COLO829 (cell line): ENCODE measurements at regions not wholly inside any gene's neighbourhood (a gene's known extent, or its start where the extent isn't known, plus 50 kb on each side); places are given as distances from the start of the nearest gene placed in this dataset.
"Not testable (repeated sequence)": the region's sequence is repeated elsewhere in the genome, so short reads cannot be mapped to it uniquely, and the experiment has no call there.

Experiments
- DNase-seq: peaks from one replicate; pipeline ENCODE4 v3.0.0; 2012; ENCODE audit warnings: low spot score

DNA sequence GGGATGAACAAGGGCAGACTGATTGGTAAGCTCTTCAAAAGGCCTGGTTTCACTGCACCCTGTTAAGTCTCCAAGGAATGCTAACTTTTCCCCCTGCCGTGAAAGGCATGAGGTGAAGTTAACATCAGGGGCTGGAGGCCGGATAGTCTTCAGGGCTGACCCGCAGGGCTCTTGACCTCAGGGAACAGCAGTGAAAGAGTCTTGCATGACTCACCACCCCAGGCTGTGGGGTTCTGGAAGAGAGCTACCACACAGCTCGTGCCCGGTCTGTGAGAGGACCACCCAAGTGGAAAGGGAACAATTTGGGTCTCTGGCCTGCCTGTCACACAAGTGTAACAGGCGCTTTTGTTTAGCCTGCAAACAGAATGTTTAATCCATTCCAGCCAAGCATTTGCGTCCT lies 504.9 kb downstream of the EDEM1 start:
- DNase-seq = no peak

DNA sequence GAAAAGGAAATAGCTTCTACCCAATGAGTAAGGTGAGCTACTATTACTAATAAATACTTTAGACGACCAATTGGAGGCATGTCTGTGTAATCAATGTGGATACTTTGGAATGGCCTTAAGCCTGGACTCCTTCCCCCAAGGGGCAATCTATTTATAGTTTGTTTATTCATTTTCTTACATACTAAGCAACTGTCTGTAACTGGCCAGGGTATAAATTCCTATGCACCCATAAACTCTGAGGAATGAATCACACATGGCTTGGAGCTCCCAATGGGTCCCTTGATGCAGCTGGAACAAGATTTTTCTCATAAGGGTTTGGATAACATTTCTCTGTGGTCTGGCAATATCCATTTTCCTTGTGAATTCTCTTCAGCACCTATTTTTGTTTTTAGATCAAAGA lies 506.8 kb downstream of the EDEM1 start:
- DNase-seq = no peak

DNA sequence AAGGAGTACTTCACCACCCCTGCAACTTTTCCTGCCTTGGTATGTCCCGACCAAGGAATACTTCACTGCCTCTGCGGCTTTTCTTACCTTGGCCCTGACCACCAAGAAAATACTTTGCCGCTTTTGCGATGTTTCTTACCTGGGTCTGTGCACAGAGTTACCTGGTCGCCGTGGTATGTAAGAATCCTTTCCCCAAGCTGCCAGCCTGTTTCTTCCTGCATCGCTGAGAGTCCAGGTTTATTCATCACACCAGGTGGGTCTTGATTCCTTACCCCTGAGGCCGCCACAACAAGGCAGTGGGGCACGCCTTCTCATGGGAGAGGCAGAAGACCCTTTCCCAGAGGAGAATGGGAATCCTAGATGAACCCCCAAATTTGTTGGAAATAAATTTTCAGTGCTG lies 511.3 kb downstream of the EDEM1 start:
- DNase-seq = no peak

DNA sequence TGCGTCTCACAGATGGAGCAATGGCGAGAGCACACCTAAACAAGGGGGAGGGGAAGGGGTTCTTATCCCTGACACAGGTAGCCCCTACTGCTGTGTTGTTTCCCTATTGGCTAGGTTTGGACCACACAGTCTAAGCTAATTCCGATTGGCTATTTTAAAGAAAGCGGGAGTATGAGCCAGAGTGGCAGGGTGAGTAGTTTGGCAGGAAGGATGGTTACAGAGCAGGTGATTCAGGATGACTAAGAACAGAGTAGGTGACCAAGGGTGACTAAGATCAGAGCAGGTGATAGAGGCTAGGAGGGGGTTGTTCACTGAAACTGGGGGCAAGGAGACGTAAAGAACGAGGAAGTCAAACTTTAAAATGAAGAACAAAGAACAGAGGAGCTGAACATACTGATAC lies 511.8 kb downstream of the EDEM1 start:
- no peak for DNase-seq

DNA sequence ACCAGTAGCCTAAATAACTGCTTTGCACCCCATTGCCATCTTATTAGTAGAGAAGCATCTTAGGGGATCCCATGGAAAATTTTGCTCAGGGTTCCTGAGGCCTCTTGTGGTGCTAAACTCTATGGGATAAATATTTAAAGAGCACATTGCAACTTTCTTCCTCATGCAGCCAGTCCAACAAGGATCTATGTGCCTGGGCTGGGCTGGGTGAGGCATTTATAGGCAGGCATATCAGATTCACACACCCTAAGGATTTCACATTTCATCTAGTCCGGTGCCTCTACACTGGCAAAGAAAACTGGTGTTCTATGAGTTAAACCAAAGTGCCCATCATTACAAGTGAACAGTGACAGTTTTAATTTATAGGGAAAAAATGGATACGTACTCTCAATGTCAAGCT lies 512.3 kb downstream of the EDEM1 start:
- no peak for DNase-seq

DNA sequence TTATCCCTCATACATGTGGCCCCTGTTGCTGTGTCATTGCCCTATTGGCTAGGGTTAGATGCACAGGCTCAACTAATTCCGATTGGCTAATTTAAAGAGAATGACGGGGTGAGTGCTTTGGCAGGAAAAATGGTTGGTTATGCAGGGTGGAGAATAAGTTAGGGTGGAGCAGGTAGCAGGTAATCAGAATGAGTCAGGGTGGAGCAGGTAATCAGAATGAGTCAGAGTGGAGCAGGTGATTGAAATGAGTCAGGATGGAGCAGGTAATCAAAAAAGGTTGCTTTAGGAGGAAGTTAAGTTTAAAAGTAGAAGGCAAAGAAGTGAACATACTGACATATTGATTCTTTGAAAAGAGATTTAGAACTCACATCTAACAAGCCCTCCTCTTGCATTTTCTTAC lies 513.5 kb downstream of the EDEM1 start:
- not testable (repeated sequence) for DNase-seq

DNA sequence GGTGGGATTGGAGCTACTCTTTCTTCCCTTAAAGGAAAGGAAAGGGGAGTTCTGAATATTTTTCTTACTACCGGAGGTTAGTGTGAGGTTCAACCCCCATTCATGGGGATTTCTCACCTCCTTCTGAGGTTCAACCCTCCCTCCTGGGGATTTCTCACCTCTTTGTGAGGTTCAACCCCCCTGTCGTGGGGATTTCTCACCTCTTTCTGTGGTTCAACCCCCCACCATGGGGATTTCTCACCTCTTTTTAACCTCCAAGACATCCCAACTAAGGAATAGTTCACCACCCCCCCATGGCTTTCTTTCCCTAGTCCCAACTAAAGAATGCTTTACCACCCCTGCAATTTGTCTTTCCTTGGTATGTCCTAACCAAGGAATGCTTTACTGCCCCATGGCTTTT lies 520.3 kb downstream of the EDEM1 start:
- DNase-seq = no peak

DNA sequence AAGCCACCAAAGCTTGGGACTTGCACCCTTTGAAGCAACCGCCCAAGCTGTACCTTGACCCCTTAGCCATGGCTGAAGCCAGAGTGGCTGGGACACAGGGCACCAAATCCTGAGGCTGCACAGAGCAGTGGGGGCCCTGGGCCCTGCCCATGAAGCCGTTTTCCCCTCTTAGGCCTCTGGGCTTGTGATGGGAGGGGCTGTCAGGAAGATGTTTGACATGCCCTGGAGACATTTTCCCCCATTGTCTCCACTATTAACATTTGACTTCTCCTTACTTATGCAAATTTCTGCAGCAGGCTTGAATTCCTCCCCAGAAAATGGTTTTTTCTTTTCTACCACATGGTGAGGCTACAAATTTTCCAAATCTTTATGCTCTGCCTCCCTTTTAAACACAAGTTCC lies 522.2 kb downstream of the EDEM1 start:
- DNase-seq = no peak

DNA sequence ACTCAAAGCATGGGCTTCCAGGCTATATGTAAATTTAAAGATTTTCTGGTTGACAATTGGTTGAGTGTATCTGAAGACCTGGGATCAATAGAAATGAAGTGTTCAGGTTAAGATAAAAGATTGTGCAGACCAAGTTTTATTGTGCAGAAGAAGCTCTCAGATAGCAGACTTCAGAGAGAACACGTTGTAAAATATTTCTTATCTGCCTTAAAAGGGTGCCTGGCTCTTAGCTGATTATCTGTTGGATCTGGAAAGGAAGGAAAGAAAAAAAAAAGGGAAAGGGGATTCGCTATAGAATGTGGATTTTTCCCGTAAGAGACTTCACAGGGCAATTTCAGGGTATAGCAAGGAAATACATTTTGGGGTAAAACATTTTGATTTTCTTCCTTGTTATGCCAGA lies 523.2 kb downstream of the EDEM1 start:
- DNase-seq = no peak

DNA sequence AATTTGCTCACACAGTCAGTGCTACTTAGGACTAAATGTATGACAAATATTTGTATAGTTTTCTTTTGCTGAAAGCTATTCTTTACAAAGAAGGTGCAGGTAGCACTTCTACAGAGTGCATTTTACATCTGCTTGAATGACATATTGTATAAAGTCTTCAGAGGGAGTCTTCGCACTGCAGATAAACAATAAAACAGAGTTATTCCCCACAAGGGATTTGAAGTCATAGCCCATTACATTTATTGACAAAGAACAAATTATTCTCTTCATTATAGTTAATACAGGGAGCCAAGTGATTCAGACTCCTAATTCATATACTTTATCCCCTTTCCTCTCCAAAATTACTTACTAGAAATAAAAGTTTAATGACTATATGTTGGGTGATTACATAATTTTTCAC lies 529.7 kb downstream of the EDEM1 start:
- DNase-seq = no peak

DNA sequence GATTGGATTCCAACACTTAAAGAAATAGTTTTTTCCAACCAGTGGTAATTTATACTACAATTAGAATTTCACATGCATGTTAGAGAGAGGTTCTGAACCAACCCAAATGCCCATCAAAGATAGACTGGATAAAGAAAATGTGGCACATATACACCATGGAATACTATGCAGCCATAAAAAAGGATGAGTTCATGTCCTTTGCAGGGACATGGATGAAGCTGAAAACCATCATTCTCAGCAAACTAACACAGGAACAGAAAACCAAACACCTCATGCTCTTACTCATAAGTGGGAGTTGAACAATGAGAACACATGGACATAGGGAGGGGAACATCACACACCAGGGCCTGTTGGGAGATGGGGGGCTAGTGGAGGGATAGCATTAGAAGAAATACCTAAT lies 532.2 kb downstream of the EDEM1 start:
- not testable (repeated sequence) for DNase-seq

DNA sequence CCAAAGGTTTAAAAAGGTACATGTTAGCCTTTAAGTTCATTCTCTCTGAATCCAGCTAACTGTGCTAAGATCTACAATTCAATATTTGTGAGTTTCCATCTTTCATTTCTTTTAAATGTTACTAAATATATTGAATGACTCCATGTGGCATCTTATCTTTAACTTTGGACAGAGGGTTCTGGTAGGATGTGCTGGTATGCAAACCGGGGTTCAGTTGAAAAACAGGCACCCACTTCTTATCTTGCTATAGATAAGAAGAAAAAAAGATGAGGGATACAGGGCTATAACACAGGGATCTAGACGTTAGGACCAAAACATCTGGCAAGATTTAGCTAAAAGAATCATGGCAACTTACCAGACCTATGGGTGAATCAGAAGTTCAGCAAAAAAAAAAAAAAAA lies 538.3 kb downstream of the EDEM1 start:
- DNase-seq = no peak

DNA sequence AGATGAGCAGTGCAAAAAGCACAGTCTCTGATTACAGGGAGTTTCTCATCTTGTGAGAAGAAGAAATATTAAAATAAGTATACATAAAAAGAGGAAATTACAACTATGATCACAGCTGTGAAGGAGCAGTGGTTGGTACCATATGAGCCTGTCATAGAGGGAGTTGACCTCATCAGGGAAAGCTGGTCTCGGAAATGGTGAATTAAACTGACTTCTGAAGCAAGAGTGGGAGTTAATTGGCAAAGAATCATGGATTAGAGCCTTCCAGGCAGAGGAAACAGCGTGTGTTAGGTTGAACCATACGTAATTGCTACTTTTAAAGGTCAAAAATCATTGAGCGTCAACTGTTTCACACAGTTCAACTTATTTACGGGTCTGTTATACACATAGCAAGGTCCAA lies 539.1 kb downstream of the EDEM1 start:
- no peak for DNase-seq

DNA sequence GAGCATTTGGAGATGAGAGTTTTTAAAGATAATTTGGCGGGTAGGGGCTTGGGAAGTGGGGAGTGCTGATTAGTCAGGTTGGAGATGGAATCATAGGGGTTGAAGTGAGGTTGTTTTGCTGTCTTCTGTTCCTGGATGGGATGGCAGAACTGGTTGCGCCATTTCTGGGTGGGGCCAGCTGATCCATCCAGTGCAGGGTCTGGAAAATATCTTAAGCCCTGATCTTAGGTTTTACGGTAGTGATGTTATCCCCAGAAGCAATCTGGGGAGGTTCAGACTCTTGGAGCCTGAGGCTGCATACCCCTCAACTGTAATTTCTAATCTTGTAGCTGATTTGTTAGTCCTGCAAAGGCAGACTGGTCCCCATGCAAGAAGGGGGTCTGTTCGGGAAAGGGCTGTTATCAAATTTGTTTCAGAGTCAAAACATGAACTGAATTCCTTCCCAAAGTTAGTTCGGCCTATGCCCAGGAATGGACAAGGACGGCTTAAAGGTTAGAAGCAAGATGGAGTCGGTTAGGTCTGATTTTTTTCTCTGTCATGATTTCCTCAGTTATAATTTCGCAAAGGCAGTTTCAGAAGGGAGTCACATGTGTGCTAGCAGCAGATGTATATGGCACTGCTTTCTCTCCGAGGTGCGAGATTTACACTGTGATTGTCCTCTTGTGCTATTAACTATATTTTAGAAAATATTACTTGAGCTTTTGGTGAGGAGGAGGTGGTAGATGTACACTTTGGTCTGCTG lies 540.4 kb downstream of the EDEM1 start:
- no peak for DNase-seq

DNA sequence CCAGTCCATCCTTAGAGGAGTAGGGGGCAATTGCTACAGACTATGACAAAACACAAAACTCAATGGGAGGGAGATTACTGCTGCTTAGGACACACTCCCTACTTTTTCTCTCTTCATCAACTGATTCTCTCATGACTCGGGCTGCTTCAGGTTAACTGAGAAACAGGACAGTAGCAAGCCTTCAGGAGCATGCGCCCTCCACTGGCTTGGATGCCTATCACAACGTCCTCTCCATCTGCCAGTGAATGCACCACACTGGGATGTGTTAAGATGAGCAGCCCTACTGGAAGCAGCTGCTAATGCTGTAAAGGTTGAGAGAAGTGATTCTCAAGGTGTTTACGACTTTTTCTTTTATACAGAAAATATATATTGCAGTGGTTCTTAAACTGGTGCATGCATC lies 542.3 kb downstream of the EDEM1 start:
- DNase-seq = no peak

DNA sequence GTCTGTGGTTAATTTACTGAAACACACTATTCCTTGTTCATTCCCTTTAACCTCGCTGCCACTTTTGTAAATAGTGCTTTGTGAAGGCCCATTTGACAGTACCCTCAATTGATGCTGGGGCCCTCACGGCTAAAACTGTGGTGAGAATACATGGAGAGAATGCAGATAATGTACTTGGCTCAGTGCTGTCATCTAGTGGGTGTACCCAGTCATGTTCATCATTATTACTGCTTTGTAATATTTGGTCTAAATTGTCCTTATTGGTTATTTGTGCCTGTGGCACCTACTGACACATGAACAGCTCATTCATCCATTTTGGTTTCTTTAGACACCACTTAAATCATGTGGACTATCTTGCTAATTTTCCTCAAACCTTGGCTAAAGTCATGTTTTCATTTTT lies 543.6 kb downstream of the EDEM1 start:
- DNase-seq = peak; percentile 1

DNA sequence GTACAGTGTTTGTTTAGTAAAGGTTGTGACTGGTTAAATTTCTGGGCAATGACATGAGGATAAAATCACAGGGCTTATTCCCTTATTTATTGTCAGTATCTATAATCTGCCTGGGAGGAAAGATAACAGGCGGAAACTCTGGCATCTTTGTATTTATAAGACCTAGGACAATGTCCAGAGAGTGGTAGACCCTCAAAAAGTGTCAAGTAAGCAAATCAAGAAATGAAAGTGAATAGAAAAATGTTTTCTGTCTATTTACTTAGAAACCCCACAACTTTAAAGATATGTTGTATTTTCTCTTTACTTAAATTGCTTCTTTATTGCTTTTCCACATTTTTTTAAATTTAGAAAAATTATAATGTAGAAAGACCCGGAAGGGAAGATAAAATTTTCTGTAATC lies 544.6 kb downstream of the EDEM1 start:
- DNase-seq = no peak

DNA sequence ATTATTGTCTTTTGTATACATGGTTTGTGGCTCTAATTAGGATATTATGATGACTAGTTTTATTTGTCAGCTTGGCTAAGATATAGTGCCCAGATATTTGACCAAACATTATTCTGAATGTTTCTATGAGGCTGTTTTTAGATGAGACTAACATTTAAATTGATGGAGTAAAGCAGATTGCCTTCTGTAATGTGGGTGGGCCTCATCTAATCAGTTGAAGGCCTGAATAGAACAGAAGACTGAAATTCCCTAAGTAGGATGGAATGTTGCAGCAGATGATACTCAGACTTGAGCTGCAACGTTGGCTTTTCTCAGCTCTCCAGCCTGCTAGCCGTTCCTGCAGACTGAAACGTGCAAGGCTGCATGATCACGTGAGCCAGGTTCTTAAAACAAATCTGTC lies 546.5 kb downstream of the EDEM1 start:
- DNase-seq = no peak

DNA sequence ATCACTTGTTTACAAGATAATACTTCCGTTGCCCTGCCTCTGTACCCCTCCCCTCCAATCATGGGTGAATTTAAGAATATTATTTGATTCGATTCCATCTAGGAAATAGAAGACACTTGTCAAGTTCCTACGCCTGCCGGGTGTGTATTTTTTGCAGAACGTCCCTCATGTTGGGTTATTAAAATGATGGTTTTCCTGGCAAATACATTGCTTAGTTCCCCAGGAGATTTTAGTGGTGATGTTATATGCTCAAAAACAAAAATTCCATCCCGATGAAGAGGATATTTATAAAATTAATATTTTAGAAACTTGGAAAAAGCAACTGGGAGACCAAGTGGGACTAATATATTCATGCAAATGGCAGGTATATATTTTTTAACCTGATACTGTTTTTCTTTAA lies 548.4 kb downstream of the EDEM1 start:
- no peak for DNase-seq

DNA sequence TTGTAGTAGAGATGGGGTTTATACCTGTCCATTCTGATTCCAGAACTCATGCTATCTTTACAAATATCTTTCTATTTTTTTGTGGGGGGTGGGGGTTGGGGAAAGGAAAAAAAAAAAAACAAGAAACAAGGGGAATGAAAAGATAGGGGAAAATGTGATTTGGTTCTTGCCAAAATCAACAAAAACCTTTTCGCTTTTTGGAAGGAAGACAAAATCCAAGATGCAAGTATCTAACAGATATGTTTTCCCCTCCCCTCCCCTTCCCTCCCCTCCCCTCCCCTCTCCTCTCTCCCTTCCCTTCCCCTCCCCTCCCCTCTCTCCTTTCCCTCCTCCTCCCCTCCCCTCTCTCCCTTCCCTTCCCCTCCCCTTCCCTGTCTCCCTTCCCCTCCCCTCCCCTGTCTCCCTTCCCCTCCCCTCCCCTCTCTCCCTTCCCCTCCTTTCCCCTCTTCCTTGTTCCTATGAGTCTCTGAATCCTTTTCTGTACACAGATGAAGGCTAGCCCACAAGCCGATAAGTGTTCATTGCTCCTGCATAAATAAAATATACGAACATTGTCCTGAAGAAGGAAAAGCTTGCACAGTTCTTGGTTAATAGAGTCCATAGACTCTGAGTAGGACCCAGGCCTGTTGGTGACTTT lies 551.9 kb downstream of the EDEM1 start:
- no peak for DNase-seq

DNA sequence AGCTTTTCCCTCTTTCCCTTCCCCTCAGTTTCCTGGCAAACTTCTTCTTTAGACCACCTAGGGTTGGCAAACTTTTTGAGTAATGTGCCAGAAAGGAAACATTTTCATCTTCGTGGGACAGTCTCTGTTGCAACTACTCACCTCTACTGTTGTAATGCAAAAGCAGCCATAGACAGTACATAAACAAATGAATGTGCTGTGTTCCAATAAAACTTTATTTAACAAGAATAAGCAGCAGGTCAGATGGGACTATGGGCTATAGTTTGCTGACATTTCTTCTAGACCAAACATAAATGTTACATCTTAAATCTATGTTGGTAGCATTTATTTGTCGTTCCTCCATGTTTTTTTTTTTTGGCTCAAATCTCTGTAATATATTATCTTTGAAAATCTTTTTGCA lies 552.4 kb downstream of the EDEM1 start:
- DNase-seq = no peak

DNA sequence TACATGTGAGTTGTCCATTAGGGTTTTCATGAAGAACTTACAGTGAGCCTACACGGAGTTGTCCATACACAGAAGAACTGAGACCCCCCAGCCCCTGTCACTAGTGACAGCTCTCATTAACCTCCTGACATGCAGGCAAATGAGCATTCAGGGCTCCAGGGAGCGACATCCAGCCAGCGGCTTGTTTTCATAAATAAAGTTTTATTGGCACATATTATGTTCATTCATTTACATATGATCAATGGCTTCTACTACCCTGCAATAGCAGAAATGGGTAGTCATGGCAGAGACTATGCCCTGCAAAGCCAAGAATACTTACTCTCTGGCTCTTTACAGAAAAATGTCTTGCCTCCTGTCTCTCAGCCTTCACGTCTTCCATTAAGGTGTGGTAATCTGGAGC lies 553.5 kb downstream of the EDEM1 start:
- DNase-seq = no peak

DNA sequence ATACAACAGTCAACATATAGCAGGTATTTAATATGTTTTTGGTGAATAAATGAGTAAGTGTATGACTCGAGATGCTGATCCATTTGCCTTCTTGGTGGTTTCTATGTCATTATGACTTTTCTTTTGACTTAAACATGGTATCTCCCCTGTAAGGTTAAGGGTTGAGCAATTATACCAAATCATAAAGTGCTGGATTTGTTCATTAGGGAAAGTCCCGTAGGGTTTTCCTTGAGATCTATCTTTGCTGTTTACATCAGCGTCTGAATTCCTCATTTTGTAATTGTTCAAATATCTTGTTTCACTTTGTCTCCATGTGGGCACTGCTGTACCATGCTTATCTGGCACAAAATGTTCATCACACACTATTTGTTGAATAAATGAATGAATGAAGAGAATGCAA lies 562.6 kb downstream of the EDEM1 start:
- no peak for DNase-seq
